ENCODE measurements at regions not wholly inside any gene's neighbourhood (a gene's known extent, or its start where the extent isn't known, plus 50 kb on each side); places are given as distances from the start of the nearest gene placed in this dataset.

DNA sequence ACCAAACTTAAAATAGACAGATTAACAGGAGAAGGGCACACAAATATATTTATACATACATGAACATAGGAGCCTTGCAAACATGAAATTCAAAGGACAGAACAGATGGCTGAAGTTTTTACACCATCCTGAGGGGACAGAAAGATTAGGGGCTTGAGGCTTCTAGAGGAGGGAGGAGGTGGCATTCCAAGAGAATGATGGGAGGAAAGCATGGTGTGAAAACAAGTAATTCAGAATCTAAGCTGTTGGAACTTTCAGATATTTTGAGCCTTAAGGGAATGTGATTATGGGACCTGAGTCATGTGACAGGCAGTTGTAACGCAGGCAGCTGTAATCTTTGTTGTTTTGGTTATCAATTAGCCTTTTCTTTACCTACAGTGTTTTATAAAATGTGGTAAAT lies 225.2 kb upstream of the SPOPL start:
- peaks cover 12% of the 10 kb centered on the region for H3K4me1 ChIP-seq (ENCODE audit: insufficient read depth, low read length)
- Mint-ChIP-seq H3K4me1 (ENCODE audit: low read depth, unreplicated experiment) (peaks cover 26% of the 10 kb centered on the region), H3K36me3 (ENCODE audit: low read depth, unreplicated experiment) (no peaks in the 10 kb centered on the region), H3K27ac (ENCODE audit: unreplicated experiment) (no peak overlapping the region), H3K27me3 (ENCODE audit: low read depth, unreplicated experiment) (no peaks in the 10 kb centered on the region), H3K4me3 (ENCODE audit: unreplicated experiment) (no peak overlapping the region), H3K9me3 (ENCODE audit: unreplicated experiment) (peaks cover 7% of the 10 kb centered on the region)
- H3K36me3 ChIP-seq (ENCODE audit: insufficient read depth, low read length): no peaks in the 10 kb centered on the region
- peak overlapping the region; percentile 30 for H3K4me2 ChIP-seq (ENCODE audit: low read length)
- H3K27me3 ChIP-seq (ENCODE audit: insufficient read depth, low read length): no peaks in the 10 kb centered on the region
- peak overlapping the region; percentile 33 for H2AFZ ChIP-seq (ENCODE audit: low read depth, low read length)
- H3K79me2 ChIP-seq (ENCODE audit: insufficient read depth, low read length): no peaks in the 10 kb centered on the region
- no peaks in the 10 kb centered on the region for H3K9me3 ChIP-seq (ENCODE audit: insufficient read depth, low read depth, low read length)
- TF ChIP-seq, protein P1, sequence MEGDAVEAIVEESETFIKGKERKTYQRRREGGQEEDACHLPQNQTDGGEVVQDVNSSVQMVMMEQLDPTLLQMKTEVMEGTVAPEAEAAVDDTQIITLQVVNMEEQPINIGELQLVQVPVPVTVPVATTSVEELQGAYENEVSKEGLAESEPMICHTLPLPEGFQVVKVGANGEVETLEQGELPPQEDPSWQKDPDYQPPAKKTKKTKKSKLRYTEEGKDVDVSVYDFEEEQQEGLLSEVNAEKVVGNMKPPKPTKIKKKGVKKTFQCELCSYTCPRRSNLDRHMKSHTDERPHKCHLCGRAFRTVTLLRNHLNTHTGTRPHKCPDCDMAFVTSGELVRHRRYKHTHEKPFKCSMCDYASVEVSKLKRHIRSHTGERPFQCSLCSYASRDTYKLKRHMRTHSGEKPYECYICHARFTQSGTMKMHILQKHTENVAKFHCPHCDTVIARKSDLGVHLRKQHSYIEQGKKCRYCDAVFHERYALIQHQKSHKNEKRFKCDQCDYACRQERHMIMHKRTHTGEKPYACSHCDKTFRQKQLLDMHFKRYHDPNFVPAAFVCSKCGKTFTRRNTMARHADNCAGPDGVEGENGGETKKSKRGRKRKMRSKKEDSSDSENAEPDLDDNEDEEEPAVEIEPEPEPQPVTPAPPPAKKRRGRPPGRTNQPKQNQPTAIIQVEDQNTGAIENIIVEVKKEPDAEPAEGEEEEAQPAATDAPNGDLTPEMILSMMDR (IDR thresholded peaks at IDR 0.05; ENCODE audit: insufficient read depth, low read depth, low read length): no peak
- no peak for TF ChIP-seq EZH2 (IDR thresholded peaks at IDR 0.05; ENCODE audit: insufficient read depth, low read length)
- no peak overlapping the region for H3K27ac ChIP-seq (ENCODE audit: low read depth, low read length)
- DNase-seq (ENCODE audit: low read depth) (no peak), FAIRE-seq (peak; percentile 23)
- no peak overlapping the region for H3K4me3 ChIP-seq (ENCODE audit: insufficient read depth, low read depth, low read length)
- no peaks in the 10 kb centered on the region for H4K20me1 ChIP-seq (ENCODE audit: insufficient read depth, low read length)
- H3K9ac ChIP-seq (ENCODE audit: low read length): no peak overlapping the region

DNA sequence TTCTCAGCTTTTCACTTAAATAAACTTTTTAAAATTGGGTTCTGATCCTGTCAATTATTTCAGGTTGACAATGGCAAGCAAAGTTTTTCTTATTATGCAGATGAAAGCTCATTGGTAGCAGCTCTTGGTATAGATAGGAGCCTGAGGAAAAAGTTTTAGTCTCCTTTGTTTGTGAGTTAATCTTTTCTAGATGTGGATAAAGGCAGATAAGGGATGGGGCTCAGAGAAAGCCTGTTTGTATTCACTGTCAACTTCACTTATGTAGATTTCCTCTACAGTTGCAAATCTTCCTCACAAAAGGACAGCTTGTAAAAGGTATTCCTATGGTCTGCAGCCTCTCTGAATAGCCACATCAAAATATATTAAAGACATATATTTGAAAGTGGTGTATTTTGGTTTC lies 224.5 kb upstream of the SPOPL start:
- no peaks in the 10 kb centered on the region for H3K27me3 Mint-ChIP-seq (ENCODE audit: low read depth, unreplicated experiment)
- H2AFZ ChIP-seq (ENCODE audit: low read depth, low read length): no peak overlapping the region
- peaks cover 26% of the 10 kb centered on the region for H3K4me1 Mint-ChIP-seq (ENCODE audit: low read depth, unreplicated experiment)
- FAIRE-seq (no peak), DNase-seq (ENCODE audit: low read depth) (no peak)
- no peaks in the 10 kb centered on the region for H3K36me3 Mint-ChIP-seq (ENCODE audit: low read depth, unreplicated experiment)
- H3K27me3 ChIP-seq (ENCODE audit: insufficient read depth, low read length): no peaks in the 10 kb centered on the region
- H3K4me3 Mint-ChIP-seq (ENCODE audit: unreplicated experiment): no peak overlapping the region
- H3K36me3 ChIP-seq (ENCODE audit: insufficient read depth, low read length): no peaks in the 10 kb centered on the region
- H4K20me1 ChIP-seq (ENCODE audit: insufficient read depth, low read length): no peaks in the 10 kb centered on the region
- H3K4me1 ChIP-seq (ENCODE audit: insufficient read depth, low read length): peaks cover 12% of the 10 kb centered on the region
- H3K9me3 ChIP-seq (ENCODE audit: insufficient read depth, low read depth, low read length): no peaks in the 10 kb centered on the region
- no peak overlapping the region for H3K4me3 ChIP-seq (ENCODE audit: insufficient read depth, low read depth, low read length)
- H3K27ac ChIP-seq (ENCODE audit: low read depth, low read length): no peak overlapping the region
- TF ChIP-seq EZH2 (IDR thresholded peaks at IDR 0.05; ENCODE audit: insufficient read depth, low read length): no peak
- TF ChIP-seq, protein P1 (IDR thresholded peaks at IDR 0.05; ENCODE audit: insufficient read depth, low read depth, low read length): no peak
- no peaks in the 10 kb centered on the region for H3K79me2 ChIP-seq (ENCODE audit: insufficient read depth, low read length)
- peaks cover 7% of the 10 kb centered on the region for H3K9me3 Mint-ChIP-seq (ENCODE audit: unreplicated experiment)
- H3K27ac Mint-ChIP-seq (ENCODE audit: unreplicated experiment): no peak overlapping the region
- H3K4me2 ChIP-seq (ENCODE audit: low read length): no peak overlapping the region
- H3K9ac ChIP-seq (ENCODE audit: low read length): no peak overlapping the region

DNA sequence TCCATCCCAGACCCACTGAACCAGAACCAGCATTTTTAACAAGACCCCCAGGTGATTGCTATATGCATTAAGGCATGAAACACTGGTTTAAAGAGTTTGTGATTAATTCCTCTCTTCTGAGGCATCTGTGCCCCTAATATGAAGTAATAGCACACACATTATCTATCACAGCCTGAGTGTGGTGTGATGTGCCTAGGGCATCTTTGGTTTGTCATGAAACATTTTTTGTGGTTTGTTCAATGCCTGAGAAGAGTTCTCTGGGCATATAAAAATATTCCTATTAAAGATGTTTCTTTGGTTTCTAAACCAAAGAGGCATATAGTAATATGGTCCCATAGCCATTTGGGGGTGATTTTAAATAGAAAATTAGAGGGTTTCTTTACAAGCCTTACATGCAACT lies 221.7 kb upstream of the SPOPL start:
- FAIRE-seq: no peak
- Mint-ChIP-seq H3K4me1 (ENCODE audit: low read depth, unreplicated experiment) (peaks cover 12% of the 10 kb centered on the region), H3K27ac (ENCODE audit: unreplicated experiment) (no peak overlapping the region), H3K9me3 (ENCODE audit: unreplicated experiment) (no peaks in the 10 kb centered on the region), H3K36me3 (ENCODE audit: low read depth, unreplicated experiment) (no peaks in the 10 kb centered on the region), H3K27me3 (ENCODE audit: low read depth, unreplicated experiment) (no peaks in the 10 kb centered on the region), H3K4me3 (ENCODE audit: unreplicated experiment) (no peak overlapping the region)
- no peaks in the 10 kb centered on the region for H4K20me1 ChIP-seq (ENCODE audit: insufficient read depth, low read length)
- TF ChIP-seq, protein P1 (IDR thresholded peaks at IDR 0.05; ENCODE audit: insufficient read depth, low read depth, low read length): no peak
- no peak for TF ChIP-seq EZH2 (IDR thresholded peaks at IDR 0.05; ENCODE audit: insufficient read depth, low read length)
- DNase-seq (ENCODE audit: low read depth): no peak
- H2AFZ ChIP-seq (ENCODE audit: low read depth, low read length): no peak overlapping the region
- H3K27ac ChIP-seq (ENCODE audit: low read depth, low read length): no peak overlapping the region
- H3K36me3 ChIP-seq (ENCODE audit: insufficient read depth, low read length): no peaks in the 10 kb centered on the region
- H3K27me3 ChIP-seq (ENCODE audit: insufficient read depth, low read length): no peaks in the 10 kb centered on the region
- H3K4me1 ChIP-seq (ENCODE audit: insufficient read depth, low read length): peaks cover 6% of the 10 kb centered on the region
- H3K9ac ChIP-seq (ENCODE audit: low read length): no peak overlapping the region
- H3K4me2 ChIP-seq (ENCODE audit: low read length): no peak overlapping the region
- no peaks in the 10 kb centered on the region for H3K9me3 ChIP-seq (ENCODE audit: insufficient read depth, low read depth, low read length)
- no peaks in the 10 kb centered on the region for H3K79me2 ChIP-seq (ENCODE audit: insufficient read depth, low read length)
- no peak overlapping the region for H3K4me3 ChIP-seq (ENCODE audit: insufficient read depth, low read depth, low read length)
